Umbilical cord (tissue), 1 donor: ENCODE measurements at regions not wholly inside any gene's neighbourhood (a gene's known extent, or its start where the extent isn't known, plus 50 kb on each side); places are given as distances from the start of the nearest gene placed in this dataset.
A peak's percentile ranks its signal among the peaks of the same experiment; 100 is the strongest.

Experiments
- DNase-seq: peaks from one replicate; pipeline ENCODE4 v3.0.0-alpha.2; 2015; ENCODE audit warnings: low spot score

- DNase-seq: peak; percentile 91
Measured at GRCh38 chr13:73757481-73758233, 376.5 kb downstream of the KLF12 start.

GRCh38 chr13:73754727-73755292 lies 379.4 kb downstream of the KLF12 start:
- peak; percentile 83 for DNase-seq

- no peak for DNase-seq
Measured at GRCh38 chr13:73754241-73754640, 380.0 kb downstream of the KLF12 start.

GRCh38 chr13:73751290-73751689 lies 382.9 kb downstream of the KLF12 start:
- DNase-seq: no peak

GRCh38 chr13:73748404-73748803 lies 385.8 kb downstream of the KLF12 start:
- DNase-seq: no peak

- DNase-seq: no peak
Measured at GRCh38 chr13:73745190-73745589, 389.0 kb downstream of the KLF12 start.

- no peak for DNase-seq
Measured at GRCh38 chr13:73742982-73743381, 391.2 kb downstream of the KLF12 start.

GRCh38 chr13:73741742-73742141 lies 392.5 kb downstream of the KLF12 start:
- DNase-seq: no peak

GRCh38 chr13:73741111-73741510 lies 393.1 kb downstream of the KLF12 start:
- no peak for DNase-seq

- peak; percentile 38 for DNase-seq
Measured at GRCh38 chr13:73740666-73741065, 393.5 kb downstream of the KLF12 start.

GRCh38 chr13:73739394-73739793 lies 394.8 kb downstream of the KLF12 start:
- no peak for DNase-seq

GRCh38 chr13:73738626-73739025 lies 395.6 kb downstream of the KLF12 start:
- no peak for DNase-seq

GRCh38 chr13:73737214-73737613 lies 397.0 kb downstream of the KLF12 start:
- no peak for DNase-seq

GRCh38 chr13:73733706-73734105 lies 400.5 kb downstream of the KLF12 start:
- no peak for DNase-seq

GRCh38 chr13:73732350-73732749 lies 401.9 kb downstream of the KLF12 start:
- no peak for DNase-seq

- DNase-seq: no peak
Measured at GRCh38 chr13:73731564-73731963, 402.6 kb downstream of the KLF12 start.

GRCh38 chr13:73730014-73730413 lies 404.2 kb downstream of the KLF12 start:
- DNase-seq: no peak

GRCh38 chr13:73729046-73729445 lies 405.2 kb downstream of the KLF12 start:
- DNase-seq: no peak

- DNase-seq: peak; percentile 51
Measured at GRCh38 chr13:73722120-73722519, 412.1 kb downstream of the KLF12 start.

- DNase-seq: no peak
Measured at GRCh38 chr13:73721571-73721970, 412.6 kb downstream of the KLF12 start.

- no peak for DNase-seq
Measured at GRCh38 chr13:73720216-73720840, 413.9 kb downstream of the KLF12 start.

GRCh38 chr13:73718246-73718645 lies 416.0 kb downstream of the KLF12 start:
- DNase-seq: no peak

GRCh38 chr13:73717632-73718031 lies 416.6 kb downstream of the KLF12 start:
- DNase-seq: peak; percentile 17
